HG02642 (cell line): ENCODE measurements at regions not wholly inside any gene's neighbourhood (a gene's known extent, or its start where the extent isn't known, plus 50 kb on each side); places are given as distances from the start of the nearest gene placed in this dataset.

Source experiments
- ATAC-seq: cut with Tn5 transposase; IDR thresholded peaks from one replicate; pipeline ENCODE4 v1.9.1; 2021; ENCODE audit warnings: mild to moderate bottlenecking; ENCODE audit not compliant: unreplicated experiment, poor library complexity

DNA sequence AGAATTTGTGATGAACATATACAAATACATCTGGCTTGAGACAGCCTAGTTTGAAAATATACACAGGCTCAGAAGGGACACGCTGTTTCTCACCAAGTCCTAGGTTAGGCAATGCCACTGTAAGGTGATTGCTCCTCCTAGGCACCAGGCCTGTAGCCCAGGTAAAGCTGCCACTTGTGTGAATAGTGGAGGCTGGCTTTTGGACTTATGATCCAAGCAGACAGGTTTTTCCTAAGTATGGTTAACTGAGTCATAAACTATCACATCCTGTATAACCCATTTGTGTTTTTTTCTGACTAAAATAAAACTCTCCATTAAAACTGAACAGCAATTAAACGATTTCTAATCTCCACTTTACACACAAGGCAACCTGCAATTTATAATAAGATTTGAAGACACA is 81.0 kb downstream of the SEMA4F start:
- ATAC-seq = no peak

DNA sequence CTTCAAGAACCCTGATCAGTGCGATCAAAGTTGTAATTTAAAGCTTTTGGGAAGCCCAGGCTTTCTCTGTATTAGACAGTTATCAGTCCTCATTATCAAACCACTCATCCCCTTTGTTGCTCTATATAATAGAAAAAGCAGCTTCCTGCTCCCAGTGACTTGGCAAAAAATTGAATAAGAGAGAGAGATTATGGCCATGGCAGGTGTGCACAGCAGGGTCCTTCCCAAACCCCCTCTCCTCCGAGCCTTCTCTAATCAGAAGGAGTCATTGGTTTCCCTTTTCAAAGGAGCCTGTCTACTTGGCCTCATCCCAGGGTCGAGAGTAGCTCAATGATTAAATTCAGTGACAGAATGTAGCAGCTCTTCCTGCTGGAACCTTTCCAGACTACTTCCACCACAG is 81.5 kb downstream of the SEMA4F start:
- ATAC-seq = no peak

DNA sequence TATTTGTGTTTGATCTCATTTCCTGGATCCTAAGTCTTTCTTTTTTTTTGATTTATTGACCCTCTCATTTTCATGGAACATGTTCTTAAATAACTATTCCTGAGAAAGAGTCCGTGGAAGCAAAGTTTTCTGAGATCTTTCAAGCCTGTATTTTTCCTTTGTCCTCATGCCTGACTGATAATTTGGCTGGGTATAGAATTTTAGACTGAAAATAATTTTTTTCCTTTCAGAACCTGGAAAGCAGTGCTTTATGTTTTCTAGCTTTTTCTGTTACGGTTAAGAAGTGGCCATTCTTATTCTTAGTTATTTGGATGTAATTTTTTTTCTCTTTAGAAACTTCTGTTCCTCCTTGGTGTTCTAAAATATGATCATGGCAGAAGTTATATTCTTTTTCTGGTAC is 82.5 kb downstream of the SEMA4F start:
- ATAC-seq = no peak

DNA sequence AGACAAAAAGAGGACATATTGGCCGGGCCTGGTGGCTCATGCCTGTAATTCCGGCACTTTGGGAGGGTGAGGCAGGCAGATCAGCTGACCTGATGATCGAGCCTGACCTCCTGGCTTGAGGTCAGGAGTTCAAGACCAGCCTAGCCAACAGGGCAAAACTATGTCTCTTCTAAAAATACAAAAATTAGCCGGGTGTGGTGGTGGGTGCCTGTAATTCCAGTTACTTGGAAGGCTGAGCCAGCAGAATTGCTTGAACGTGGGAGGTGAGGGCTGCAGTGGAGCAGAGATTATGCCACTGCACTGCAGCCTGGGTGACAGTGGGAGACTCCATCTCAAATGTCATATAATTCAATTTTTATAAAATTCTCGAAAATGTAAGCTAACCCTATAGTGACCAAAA is 84.5 kb downstream of the SEMA4F start:
- no peak for ATAC-seq

DNA sequence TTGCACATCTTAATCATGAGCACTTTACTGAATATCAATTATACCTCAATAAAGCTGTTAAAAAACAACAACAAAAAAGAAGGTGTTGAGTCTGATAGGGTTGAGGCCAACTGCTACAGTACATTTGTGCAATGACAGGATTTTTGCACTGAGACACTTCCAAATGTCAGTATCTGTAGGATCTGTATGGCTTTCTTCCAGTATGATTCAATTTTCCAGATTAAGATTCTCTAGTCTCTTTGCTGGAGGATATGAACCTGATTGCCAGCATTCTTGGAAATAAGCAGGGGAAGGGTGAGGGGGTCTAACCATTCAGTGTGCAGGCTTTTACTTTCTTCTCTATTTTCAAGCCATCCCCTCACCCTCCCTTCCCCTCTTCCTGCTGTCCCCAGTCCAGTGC is 85.1 kb downstream of the SEMA4F start:
- no peak for ATAC-seq

DNA sequence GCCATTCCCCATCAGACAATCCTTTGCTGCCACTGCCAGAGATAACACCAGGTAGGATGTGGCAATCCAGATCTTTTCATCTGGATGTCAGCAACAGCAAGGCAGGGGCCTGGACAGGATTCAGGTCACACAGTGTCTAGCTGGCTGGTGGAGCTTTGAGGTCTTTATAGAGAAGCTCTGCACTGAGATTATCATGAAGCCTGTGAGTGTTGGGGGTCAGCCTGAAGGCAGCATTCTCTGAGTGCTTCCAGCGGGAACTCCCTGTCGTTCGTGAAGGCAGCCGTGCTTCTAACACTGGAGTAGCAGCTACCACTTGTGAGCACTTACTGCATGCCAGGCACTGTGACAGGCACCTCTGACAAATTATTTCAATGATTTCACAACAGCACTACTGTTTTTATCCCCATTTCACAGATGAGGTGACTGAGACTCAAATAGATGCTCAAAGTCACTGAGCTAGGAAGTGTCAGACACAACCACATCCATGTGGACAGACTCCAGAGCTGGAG is 85.7 kb downstream of the SEMA4F start:
- no peak for ATAC-seq

DNA sequence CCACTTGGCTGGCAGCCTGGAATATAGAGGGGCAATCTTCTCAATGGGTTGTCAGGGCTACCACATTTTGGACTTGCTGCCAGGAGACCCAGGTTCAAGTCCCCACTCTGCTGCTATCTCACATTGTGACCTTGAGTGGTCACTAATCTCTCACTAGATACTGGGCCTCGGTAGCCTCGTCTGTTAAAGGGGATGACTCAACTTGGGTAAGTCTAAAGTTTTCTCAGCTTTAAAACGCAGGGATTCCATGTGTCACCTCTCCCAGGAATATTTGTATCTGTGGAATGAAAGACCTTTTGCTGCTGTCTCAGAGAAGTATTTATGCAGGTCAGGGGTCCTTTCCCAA is 86.3 kb downstream of the SEMA4F start:
- no peak for ATAC-seq

DNA sequence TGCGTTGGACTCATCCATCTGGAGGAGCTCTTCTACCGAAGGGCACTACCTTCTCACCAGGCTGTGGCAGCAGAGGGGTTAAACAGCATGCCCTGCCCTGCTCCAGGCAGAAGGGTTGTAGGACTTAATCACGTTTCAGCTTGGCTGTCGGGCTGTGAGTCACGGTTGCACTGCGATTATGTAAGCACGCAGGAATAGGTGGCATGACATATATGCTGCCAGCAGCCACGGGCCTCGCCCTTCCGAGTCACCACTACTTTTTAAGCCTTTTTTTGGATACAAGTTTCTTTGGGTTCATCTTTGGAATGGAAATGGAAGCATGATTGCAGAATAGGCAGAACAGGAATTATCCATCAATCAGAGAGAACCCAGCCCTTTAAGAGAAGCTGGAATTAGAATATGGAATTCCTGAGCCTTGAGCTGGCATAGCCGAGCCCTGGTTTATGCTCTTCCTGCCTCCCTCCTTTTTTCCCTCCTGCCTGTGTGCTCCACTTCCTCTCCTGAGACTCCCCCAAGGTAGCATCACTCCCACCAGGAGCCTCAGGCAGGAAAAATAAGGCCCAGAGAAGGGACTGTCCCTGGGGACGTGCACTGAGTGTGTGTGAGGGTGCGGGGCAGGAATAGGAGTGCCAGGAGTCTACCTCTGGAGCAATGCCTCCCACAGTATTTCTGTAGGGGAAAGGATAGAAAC is 86.8 kb downstream of the SEMA4F start:
- ATAC-seq = no peak

DNA sequence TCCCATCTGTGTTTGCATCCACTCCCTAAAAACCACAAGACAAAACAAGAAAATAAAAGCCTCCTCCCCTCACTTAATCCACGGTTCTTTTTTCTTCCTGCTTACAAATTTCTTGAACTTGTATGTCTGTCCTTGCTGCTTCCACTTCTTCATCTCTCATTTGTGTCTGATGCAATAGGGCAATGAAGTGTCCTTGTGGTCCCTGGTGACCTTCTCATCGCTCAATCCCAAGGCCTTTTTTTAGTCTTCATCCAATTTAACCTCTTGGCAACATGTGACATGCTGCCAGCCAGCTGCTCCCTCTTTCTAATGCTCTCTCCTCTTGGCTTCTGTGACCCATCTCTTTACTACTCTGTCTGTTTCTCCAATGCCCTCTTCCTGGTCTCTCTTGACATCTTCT is 87.6 kb downstream of the SEMA4F start:
- ATAC-seq = no peak

DNA sequence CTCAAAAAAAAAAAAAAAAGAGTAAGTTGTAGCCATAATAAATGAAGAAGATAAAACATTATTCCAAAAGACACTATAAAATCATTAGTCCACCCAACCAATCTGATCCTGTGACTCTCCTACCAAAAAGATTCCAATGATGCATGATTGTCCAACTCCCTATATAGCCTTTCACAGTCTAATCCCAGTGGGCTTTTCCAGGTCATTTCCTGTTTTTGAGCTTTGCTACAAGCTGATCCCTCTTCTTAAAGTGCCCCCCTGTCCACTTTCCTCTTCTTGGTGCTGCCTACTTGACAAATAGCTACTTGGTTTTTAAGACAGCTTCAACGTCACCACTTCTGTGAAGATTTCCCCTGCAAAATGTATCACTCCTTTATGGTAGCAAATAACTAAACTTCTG is 88.4 kb downstream of the SEMA4F start:
- no peak for ATAC-seq

DNA sequence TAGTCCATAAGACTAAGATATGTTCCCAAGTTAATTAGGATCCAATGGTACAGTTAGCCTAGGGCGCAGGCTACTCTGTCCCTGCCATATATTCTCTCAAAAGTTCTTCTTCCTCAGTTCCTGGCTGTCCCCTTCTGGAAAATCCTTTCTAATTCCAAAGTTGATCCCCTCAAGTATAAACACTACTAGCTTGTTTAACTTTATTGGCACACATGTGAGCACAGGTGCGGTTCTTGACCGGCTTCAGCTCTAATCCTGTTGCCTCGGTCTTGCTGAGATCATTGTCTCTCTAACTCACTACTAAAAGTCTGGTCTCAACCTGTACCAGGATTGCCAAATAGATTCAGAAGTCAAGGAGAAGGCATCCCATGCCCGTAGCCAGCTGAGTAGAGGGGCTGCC is 89.0 kb downstream of the SEMA4F start:
- ATAC-seq = no peak

DNA sequence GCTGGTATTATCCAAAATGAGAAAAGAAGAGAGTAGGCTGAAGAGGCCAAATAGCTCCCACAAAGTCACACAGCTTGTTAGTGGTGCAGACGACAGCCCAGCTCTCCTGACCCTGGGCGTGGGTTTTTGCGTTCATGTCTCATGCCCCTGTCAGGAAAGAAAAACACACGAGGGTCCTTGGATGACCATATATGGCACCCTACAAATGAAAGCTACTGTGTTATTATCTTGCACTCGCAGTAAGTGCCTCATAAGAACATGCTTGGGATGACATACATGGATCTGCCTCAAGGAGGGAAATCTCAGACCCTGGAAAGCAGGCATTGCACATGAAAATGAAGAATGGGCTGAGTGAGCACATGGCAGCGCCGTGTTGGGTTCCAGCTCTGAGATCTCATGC is 89.7 kb downstream of the SEMA4F start:
- ATAC-seq = no peak

DNA sequence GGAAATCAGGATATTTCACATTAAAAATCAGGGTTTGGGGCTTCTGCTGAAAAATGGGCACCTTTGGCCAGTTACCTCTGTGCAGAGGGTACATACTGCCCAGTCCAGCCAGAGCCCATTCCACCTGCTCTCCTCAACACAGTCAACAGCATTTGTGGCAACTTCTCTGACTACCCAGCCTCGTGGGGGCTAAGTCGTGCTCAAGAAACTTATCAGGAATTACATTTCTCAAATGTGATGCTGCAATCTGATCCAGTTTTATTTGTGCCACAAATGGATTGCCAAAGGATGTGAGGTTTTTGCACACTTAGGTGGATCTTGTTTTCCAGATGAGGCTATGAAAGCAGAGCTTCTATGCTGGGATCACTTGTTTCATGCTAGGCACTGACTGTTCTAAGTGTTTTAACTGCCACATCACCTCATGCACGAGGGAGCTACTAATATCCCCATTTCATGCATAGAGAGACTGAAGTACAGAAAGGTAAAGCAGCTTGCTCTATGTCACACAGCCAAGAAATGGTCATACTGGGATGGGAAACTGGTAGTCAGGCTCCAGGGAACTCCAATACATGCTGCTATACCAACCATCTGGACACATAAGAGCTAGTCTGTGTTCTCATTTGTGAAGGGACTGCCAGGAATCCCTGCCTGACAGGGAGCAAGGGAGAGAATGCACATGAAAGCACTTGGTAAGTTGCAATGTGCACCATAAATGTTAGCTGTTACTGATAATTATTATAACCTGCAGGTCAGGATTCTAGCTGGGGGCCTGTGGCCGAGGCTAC is 89.0 kb upstream of the HK2 start:
- ATAC-seq = no peak

DNA sequence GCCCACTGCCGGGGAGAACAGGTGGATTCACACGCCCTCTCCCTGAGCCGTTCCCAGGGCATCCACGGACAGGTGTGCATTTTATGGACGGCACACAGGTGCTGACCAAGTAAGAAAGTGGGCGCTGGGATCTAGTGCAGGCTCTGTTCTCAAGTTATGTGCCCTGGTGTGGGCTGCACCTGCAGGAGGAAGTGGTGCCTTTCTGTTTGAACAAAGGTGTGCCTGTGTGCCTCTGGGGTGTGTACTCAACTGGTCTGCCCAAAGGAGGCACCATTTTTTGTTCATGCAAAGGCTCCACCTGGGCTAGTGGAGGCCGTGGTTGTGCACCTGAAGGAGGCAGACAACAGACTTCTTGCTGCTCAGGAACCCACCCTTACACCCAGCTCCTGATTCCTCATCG is 88.2 kb upstream of the HK2 start:
- no peak for ATAC-seq

DNA sequence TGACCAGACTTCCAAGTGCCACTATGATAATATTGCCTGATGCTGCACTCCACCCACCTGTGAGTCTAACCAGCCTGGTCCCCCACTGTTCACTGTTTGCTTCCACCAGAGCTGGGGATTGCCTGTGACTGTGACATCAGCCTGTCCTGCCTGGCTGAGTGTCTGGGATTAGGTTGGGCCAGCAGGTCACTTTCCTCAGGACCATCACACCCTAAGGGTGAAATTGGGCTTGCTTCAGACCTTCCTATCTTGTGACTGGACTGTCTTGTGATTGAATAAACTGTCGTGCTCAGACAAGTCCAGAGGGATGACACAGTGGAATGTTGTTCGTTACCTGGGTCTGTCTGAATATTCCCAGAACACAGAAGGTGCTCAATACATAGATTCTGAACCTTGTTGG is 87.4 kb upstream of the HK2 start:
- ATAC-seq = no peak

DNA sequence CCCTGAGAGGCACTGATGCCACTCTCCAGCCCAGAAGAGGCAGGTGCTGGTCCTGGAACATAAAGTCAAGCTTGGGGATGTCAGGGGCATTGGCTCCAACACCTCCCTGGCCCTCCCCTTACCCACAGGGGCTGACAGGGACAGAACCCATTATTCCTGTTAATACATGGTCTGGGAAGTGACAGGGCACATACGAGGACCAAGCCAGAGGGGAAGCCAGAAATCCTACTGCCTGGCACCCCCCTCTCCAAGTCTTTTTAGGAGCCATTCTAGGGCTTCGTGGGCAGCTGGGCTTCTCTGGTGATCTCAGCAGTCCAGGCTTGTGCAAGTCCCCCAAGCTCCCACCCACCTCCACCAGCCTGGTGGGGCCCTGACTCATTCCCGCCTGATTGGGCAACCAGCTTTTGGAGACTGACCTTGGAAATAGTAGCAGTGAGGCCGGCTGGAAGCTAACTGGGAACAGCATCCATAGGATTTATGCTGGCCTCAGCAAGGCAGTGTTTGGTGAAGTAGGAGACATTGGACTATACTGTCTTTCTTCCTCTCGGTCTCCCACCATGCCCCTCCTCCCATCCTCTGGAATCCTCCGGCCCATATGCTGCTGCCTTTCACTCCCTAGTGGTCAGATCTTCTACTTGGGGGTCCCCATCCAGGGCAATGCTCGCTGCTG is 86.4 kb upstream of the HK2 start:
- no peak for ATAC-seq

DNA sequence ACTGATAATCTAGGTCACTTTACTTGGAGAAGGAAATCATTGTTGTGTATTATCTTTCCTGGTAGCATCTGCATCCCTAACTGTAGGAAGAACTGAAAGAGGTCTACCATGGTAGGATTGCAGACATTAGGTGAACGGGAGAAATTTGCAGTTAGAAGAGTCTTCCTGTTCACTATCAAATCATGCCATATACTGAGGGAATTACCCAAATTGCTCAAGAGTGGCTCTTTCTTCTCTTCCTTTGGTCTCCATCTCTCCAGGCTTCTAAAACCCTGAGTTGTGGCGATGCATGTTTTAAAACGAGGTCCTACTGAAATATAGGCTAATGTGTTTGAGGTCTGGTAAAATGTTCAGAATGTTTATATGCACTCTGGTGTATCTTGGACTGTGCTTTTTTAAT is 85.3 kb upstream of the HK2 start:
- ATAC-seq = no peak

DNA sequence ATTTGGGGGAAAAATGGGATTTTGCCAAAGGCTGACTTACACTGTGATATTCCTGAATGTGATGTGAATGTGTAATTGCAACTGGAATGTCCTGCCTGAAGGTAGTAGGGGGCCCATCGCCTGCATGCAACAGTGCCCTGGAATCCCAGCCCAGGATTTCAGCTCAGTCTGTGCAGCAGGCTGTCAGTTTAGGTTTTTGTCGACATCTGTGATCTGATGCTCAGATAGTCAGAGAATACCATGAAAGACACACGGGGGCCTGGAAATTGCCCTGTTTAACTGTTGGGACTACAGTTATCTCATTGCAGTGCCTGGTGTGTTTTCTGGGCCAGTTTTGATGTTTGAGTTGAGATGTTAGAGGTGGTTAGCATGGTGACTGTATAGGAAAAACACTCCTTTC is 84.5 kb upstream of the HK2 start:
- no peak for ATAC-seq

DNA sequence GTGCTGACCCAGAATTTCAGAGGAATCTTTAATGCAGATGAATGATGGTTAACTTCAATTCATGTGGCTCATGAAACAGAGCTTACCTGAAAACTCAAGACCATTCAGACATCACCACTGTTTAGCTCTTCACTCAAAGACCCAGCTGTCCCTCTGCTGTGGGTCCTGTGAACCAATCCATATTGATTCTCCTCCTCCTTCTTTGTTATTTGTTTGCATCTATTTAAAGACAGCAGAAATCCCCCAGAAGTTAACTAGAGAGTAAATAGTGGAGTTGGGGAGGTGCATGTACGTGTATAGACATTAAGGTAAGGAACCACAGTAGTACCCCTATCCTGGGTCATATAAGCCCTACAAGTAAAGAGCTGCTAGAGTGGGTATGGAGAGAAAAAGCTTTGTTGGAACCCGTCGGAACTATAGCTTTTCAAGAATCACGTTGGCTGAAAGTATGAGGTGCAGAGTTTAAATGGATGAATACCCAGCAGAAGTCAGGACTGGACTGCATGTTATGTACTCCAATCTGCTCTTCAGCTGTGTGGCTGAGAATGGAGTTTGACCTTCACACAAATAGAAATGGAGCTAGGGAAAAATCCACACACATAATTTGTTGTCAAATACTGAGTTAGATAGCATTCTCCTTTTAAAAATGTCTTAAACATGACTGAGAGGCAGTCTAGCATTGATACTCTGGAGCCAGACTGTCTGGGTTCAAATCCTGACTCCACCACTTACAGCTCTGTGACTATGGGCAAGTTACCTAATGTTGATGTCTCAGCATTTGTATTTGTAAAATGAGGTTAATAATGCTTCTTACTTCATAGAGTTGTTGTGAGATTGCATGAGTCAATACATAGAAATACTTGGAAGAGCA is 81.7 kb upstream of the HK2 start:
- no peak for ATAC-seq

DNA sequence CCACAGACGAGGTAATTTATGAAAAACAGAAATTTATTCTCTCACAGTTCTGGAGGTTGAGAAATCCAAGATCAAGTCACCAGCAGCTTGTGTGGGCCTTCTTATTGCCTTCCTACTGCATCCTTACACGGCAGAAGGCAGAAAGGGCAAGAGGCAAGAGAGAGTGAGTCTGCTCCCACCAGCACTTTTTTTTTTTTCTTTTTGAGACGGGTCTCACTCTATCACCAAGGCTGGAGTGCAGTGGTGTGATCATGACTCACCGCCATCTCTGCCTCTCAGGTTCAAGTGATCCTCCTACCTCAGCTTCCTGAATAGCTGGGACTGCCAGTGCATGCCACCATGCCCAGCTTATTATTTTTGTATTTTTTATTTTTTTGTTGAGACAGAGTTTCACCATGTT is 78.5 kb upstream of the HK2 start:
- ATAC-seq = no peak
